ENCODE measurements at regions not wholly inside any gene's neighbourhood (a gene's known extent, or its start where the extent isn't known, plus 50 kb on each side); places are given as distances from the start of the nearest gene placed in this dataset.

GRCh38 chr4:79134767-79135166 lies 191.1 kb downstream of the NAA11 start:
- TF ChIP-seq EZH2 (IDR thresholded peaks at IDR 0.05; ENCODE audit: borderline replicate concordance, insufficient read depth, low read depth, low read length, poor library complexity, severe bottlenecking) (no peak), CTCF (IDR thresholded peaks at IDR 0.05) (no peak)
